ENCODE measurements at regions not wholly inside any gene's neighbourhood (a gene's known extent, or its start where the extent isn't known, plus 50 kb on each side); places are given as distances from the start of the nearest gene placed in this dataset.

GRCh38 chr11:71331631-71332030, 79.3 kb upstream of the SHANK2 start:
- DNase-seq = peak; percentile 35

- DNase-seq = peak; percentile 31
Measured at GRCh38 chr11:71330996-71331395, 78.6 kb upstream of the SHANK2 start.

DNA sequence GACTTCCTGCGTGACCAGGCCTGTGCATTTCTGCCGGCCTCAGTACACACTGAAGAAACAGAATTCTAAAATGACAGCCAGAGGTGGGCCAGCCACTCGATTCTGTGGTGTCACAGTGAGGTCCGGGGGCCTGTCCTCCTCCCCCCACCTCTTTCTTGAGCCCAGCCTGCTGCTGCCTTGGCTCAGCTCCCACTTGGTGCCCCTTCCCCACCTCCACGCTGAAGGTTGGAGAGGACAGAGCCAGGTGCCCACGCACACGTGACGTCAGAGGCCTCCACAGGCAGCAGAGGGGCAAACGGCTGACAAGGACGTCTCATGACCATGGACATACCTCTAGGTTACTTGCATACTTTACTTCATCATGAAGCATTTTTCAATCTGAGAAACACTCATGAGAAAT, 78.0 kb upstream of the SHANK2 start:
- DNase-seq = peak; percentile 17

- DNase-seq = peak; percentile 22
Measured at GRCh38 chr11:71329786-71330185, 77.4 kb upstream of the SHANK2 start.

GRCh38 chr11:71329165-71329510, 76.8 kb upstream of the SHANK2 start:
- DNase-seq = peak; percentile 37

- DNase-seq = peak; percentile 46
Measured at GRCh38 chr11:71327156-71328085, 75.0 kb upstream of the SHANK2 start.

DNA sequence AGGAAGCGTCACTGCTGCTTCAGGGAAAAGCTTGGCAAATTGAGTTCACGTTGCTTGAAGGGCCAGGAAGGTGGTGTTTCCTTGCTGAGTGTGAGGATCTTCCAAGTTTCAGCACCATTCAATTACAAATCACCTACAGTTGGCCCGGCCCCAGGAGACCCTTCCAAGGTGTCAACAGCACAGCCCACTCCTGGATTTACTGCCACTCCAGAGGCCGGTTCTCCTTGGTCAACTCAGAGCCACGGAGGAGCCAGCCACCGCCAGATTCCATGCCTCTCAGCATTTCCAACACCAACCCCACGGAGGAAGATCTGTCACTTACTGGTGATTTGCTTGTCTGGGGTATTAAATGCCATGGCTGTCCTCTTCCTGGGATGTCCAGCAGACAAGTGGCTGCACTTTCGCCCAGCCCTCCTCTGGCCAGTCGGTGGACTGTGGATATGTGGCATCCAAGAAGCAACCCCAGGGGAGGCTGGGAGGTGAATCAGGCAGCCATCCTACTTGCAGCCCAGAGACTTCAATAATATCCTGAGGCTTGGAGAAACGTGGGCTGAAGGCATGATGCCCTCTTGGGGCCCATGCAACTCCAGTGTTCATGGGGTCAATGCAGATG, 74.1 kb upstream of the SHANK2 start:
- DNase-seq = peak; percentile 39

GRCh38 chr11:71325418-71326327, 73.3 kb upstream of the SHANK2 start:
- DNase-seq = peak; percentile 21

- peak; percentile 26 for DNase-seq
Measured at GRCh38 chr11:71324788-71325417, 72.5 kb upstream of the SHANK2 start.

DNA sequence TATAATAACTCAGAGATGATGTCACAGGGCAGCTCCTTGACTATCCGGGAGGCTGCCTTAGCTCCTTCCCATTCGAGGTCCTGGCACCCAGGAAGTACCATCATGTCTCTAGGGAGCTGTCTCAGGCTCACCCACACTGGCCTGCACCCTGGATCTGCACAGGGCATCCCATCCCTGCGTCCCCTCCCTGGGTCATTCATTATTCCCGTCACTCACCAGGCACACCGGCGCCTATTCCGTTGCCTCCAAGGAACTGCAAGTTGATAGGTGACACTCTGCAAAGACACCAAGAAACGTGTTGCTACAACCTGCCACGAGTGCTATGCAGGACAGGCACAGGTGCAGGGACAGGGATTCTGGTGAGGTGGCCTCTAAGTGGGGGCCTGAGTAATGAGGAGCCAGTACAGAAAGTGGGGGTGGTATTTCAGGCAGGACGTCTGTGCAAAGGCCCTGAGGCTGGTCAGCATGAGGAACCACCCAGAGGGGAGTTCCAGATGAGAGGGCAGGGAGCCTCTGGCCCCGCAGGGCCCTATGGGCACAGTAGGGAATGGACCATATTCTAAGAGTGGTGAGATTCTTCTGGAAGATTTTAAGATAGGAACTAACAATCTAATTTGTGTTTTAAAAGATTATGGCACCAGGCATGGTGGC, 71.6 kb upstream of the SHANK2 start:
- DNase-seq = peak; percentile 31

GRCh38 chr11:71322861-71323582, 70.6 kb upstream of the SHANK2 start:
- DNase-seq = peak; percentile 35

DNA sequence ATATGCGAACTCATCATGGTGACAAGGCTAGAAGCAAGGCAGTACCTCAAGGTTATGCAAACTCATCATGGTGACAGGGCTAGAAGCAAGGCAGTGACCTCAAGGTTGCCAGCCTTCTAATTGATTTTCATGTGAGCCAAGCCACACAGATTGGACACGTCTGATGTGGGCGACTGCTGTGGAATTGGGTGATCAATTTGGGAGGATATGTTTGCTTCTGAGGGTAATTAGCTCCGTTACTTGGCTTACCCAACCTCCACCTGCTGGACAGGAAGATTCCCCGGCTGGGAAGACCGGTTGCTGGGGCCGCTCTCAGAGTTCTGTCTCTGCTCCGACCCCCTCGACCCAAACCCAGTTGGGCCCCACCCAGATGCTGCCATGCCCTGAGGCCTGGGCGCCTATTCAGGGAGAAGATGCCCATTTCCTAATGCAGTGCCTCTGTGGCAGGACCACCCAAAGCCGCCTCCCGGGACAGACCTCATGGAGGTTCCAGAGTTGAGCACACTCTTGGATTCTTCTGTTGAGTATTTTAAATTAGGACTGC, 69.9 kb upstream of the SHANK2 start:
- peak; percentile 33 for DNase-seq

GRCh38 chr11:71321433-71322191, 69.2 kb upstream of the SHANK2 start:
- peak; percentile 38 for DNase-seq

DNA sequence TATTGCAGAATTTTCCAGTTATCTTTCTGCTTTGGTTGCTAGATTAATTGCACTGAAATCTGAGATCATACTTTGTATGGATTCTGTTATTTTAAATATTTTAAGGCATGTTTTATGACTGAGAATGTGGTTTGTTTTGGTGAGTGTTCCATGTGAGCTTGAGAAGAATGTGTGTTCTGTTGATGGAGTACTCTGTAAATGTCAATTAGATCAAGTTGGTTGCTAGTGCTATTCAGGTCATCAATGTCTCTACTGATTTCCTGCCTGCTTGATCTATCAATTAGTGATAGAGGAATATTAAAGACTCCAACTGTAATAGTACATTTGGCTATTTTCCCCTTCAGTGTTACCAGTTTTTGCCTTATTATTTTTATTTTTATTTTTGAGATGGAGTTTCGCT, 64.3 kb upstream of the SHANK2 start:
- no peak for DNase-seq

- peak; percentile 19 for DNase-seq
Measured at GRCh38 chr11:71312616-71313015, 60.2 kb upstream of the SHANK2 start.

- peak; percentile 28 for DNase-seq
Measured at GRCh38 chr11:71311928-71312510, 59.6 kb upstream of the SHANK2 start.

DNA sequence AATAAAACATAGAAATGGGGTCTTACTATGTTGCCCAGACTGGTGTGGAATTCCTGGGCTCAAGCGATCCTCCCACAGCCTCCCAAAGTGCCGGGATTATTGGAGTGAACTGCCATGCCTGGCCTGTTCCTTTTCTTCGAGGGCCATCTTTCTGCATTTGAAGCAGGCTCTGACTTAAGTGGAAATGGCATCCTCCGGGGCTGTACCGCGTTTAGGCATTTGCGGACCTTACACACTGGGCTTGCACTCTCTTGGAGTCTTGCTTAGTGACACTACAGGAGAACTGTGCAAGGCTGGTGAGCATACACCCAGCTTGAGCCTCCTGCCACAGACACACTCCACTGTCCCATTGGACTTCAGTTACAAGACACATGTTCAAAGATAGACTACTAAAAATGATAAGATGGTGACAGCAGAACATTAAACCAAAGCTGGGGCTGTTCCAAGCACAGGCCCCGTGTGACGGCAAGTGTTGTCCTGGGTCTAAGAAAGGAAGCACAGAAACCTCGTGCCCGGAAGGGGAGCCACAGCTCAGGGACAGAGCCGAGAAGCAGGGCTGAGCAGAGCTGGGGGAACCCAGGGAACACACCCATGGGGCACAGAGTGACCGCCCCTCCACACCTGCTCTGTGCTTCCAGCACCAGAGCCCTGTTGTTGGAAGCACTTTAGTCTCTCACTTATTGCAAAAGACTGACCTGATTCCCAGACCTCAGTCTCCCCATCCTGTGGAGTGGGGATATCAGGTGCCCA, 59.0 kb upstream of the SHANK2 start:
- peak; percentile 35 for DNase-seq

DNA sequence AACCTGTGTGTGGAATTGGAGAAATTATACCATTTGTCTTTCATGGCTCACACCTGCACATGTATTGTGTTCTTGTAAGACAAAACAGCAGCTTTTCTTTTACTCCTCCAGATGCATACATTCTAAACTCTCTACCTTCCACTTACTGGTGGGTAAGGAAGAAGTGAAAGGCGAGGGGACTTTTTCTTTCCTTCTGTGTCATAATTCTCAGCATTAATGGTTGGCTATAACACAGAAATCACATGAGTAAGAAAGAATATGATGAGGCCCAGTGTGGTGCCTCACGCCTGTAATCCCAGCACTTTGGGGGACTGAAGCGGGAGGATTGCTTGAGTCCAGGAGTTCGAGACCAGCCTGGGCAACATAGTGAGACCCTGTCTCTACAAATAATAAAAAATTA, 57.8 kb upstream of the SHANK2 start:
- DNase-seq = no peak

DNA sequence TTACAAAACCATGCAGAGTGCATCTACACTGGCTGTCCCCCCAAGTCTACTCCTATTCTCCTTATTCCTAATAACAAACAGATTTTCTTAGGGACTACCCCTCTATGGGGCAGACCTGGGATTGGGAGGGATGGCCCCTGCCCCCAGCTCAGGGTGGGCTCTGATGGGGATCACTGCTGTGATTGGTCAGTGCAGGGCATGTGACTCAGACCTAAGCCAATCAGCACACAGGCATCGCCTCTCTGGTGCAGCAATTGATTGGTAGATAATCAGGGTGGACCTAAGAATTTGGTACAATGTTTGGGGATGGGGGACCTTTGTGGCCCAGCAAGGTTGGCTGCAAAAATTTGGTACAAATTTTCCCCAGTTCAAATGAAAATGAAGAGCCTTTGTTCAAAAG, 57.2 kb upstream of the SHANK2 start:
- peak; percentile 23 for DNase-seq
